ENCODE measurements at regions not wholly inside any gene's neighbourhood (a gene's known extent, or its start where the extent isn't known, plus 50 kb on each side); places are given as distances from the start of the nearest gene placed in this dataset.

- H3K9me3 ChIP-seq (ENCODE audit: control insufficient read depth, insufficient read depth, low read length) = no peaks in the 10 kb centered on the region; the same call in 1 of the 2 replicates
- no peak overlapping the region for H3K27ac ChIP-seq (ENCODE audit: insufficient read depth, low read length)
- no peaks in the 10 kb centered on the region for H4K20me1 ChIP-seq (ENCODE audit: insufficient read depth, low read length)
- intact Hi-C loops (cut with micrococcal nuclease) (no loop called here), dilution Hi-C loops (cut with HindIII; ENCODE audit: low sequenced_read_pairs, unreplicated experiment) (no loop called here), in situ Hi-C loops (cut with MboI; ENCODE audit: low sequenced_read_pairs) (no loop called here)
- BruUV-seq (replicated peaks) = no TSS peak
- no peak overlapping the region for H3K4me3 ChIP-seq (ENCODE audit: insufficient read depth, low read depth, low read length)
- no peak overlapping the region for H3K56ac ChIP-seq (ENCODE audit: extremely low read depth, insufficient read depth, low read length)
- no peak overlapping the region for H4K5ac ChIP-seq (ENCODE audit: low read depth, low read length)
- no peak overlapping the region for H3K14ac ChIP-seq (replicated peaks; ENCODE audit: low read depth, low read length)
- no peak overlapping the region for H2BK5ac ChIP-seq (ENCODE audit: low read depth, low read length, poor library complexity, severe bottlenecking)
- no peak overlapping the region for H3K4ac ChIP-seq (ENCODE audit: low read depth, low read length)
- ChIA-PET CTCF (no interaction called here), POLR2A (ENCODE audit: unreplicated experiment) (no interaction called here)
- no peaks in the 10 kb centered on the region for H3K36me3 ChIP-seq (ENCODE audit: control insufficient read depth, insufficient read depth, low read length)
- no peaks in the 10 kb centered on the region for H3K27me3 ChIP-seq (ENCODE audit: control insufficient read depth, insufficient read depth, low read length)
- TF ChIP-seq MAFK (IDR thresholded peaks at IDR 0.05; ENCODE audit: low read depth, low read length) = no peak
- TF ChIP-seq, protein P1, sequence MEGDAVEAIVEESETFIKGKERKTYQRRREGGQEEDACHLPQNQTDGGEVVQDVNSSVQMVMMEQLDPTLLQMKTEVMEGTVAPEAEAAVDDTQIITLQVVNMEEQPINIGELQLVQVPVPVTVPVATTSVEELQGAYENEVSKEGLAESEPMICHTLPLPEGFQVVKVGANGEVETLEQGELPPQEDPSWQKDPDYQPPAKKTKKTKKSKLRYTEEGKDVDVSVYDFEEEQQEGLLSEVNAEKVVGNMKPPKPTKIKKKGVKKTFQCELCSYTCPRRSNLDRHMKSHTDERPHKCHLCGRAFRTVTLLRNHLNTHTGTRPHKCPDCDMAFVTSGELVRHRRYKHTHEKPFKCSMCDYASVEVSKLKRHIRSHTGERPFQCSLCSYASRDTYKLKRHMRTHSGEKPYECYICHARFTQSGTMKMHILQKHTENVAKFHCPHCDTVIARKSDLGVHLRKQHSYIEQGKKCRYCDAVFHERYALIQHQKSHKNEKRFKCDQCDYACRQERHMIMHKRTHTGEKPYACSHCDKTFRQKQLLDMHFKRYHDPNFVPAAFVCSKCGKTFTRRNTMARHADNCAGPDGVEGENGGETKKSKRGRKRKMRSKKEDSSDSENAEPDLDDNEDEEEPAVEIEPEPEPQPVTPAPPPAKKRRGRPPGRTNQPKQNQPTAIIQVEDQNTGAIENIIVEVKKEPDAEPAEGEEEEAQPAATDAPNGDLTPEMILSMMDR (conservative IDR thresholded peaks at IDR 0.05; ENCODE audit: low read depth, low read length) = no peak
- TF ChIP-seq MAZ (IDR thresholded peaks at IDR 0.05; ENCODE audit: borderline replicate concordance, low read depth, low read length) = no peak
- TF ChIP-seq, protein P2, sequence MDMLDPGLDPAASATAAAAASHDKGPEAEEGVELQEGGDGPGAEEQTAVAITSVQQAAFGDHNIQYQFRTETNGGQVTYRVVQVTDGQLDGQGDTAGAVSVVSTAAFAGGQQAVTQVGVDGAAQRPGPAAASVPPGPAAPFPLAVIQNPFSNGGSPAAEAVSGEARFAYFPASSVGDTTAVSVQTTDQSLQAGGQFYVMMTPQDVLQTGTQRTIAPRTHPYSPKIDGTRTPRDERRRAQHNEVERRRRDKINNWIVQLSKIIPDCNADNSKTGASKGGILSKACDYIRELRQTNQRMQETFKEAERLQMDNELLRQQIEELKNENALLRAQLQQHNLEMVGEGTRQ (IDR thresholded peaks at IDR 0.05; ENCODE audit: low read depth, low read length) = no peak
- no peak for TF ChIP-seq CHD1 (IDR thresholded peaks at IDR 0.05; ENCODE audit: low read depth, low read length)
- TF ChIP-seq POLR2A (IDR thresholded peaks at IDR 0.05; ENCODE audit: low read depth, low read length) = no peak
- TF ChIP-seq BHLHE40 (IDR thresholded peaks at IDR 0.05; ENCODE audit: low read depth, low read length) = no peak
- no peak for TF ChIP-seq RFX5 (IDR thresholded peaks at IDR 0.05; ENCODE audit: low read depth, low read length)
- TF ChIP-seq SMC3 (IDR thresholded peaks at IDR 0.05; ENCODE audit: low read depth, low read length) = no peak
- H2BK15ac ChIP-seq (ENCODE audit: low read depth, low read length) = no peak overlapping the region
- H2AFZ ChIP-seq (replicated peaks; ENCODE audit: low read length, poor library complexity) = no peak overlapping the region
- no peak for DNase-seq
- no peak overlapping the region for H4K91ac ChIP-seq (ENCODE audit: insufficient read depth, low read depth, low read length)
- H4K8ac ChIP-seq (ENCODE audit: low read depth in 2 of 2, low read length in 2 of 2) = no peak overlapping the region
- no peak overlapping the region for H3K4me2 ChIP-seq (ENCODE audit: low read depth, low read length)
- no peaks in the 10 kb centered on the region for H3K9me1 ChIP-seq (ENCODE audit: insufficient read depth, low read length)
- no peaks in the 10 kb centered on the region for H3K4me1 ChIP-seq (ENCODE audit: control insufficient read depth, insufficient read depth, low read length)
- 0% methylated on average over 1 of the region's 2 CpGs; no CpG with 5 or more reads in 1 of the 2 experiments for WGBS, 2 experiments (ENCODE audit: extremely low coverage in 2 of 2, insufficient read length in 1 of 2)
- H3K79me1 ChIP-seq (ENCODE audit: low read depth in 1 of 2, low read length in 2 of 2) = no peaks in the 10 kb centered on the region
- H3K9ac ChIP-seq (ENCODE audit: low read depth, low read length) = no peak overlapping the region
- H2AK5ac ChIP-seq (ENCODE audit: low read depth, low read length) = no peak overlapping the region
- no peak overlapping the region for H2AK9ac ChIP-seq (replicated peaks; ENCODE audit: low read depth, low read length, poor library complexity)
- ATAC-seq (ENCODE audit: low read depth) = no peak
- H3K23ac ChIP-seq (ENCODE audit: low read depth, low read length) = no peak overlapping the region
- H3K18ac ChIP-seq (ENCODE audit: low read depth, low read length) = no peak overlapping the region
- H2BK120ac ChIP-seq (ENCODE audit: low read depth, low read length) = no peak overlapping the region
- no peak overlapping the region for H2BK20ac ChIP-seq (ENCODE audit: low read depth, low read length)
These were observed 412.5 kb upstream of the THRB start for GRCh38 chr3:24907106-24907505.
